ENCODE measurements at regions not wholly inside any gene's neighbourhood (a gene's known extent, or its start where the extent isn't known, plus 50 kb on each side); places are given as distances from the start of the nearest gene placed in this dataset.

GRCh38 chr3:181174676-181175233 is 185.2 kb upstream of the DNAJC19 start:
- Histone ChIP-seq H3K4me1 (ENCODE audit: control insufficient read depth in 4 of 4, insufficient read depth in 4 of 4, low read length in 3 of 4) (no peaks in the 10 kb centered on the region), H3K4me3 (ENCODE audit: low read depth in 1 of 3, low read length in 3 of 3) (no peak overlapping the region), H3K9ac (ENCODE audit: low read depth in 1 of 2, low read length in 2 of 2) (no peak overlapping the region), H3K27me3 (ENCODE audit: control insufficient read depth in 4 of 4, insufficient read depth in 4 of 4, low read length in 3 of 4) (no peaks in the 10 kb centered on the region), H3K36me3 (ENCODE audit: control insufficient read depth in 4 of 4, insufficient read depth in 3 of 4, low read depth in 1 of 4, low read length in 3 of 4) (no peaks in the 10 kb centered on the region), H3K9me3 (ENCODE audit: control insufficient read depth in 4 of 4, low read length in 3 of 4) (no peaks in the 10 kb centered on the region), H3K27ac (ENCODE audit: low read depth in 1 of 2, low read length in 2 of 2) (no peak overlapping the region)
- TF ChIP-seq ATF3 (IDR thresholded peaks at IDR 0.05) (no peak), CTCF (IDR thresholded peaks at IDR 0.05; ENCODE audit: low read depth, low read length, missing input control) (no peak), TAF1 (conservative IDR thresholded peaks at IDR 0.05) (no peak), HNF4G (IDR thresholded peaks at IDR 0.05) (no peak), GABPA (IDR thresholded peaks at IDR 0.05 in 1 of 2, conservative IDR thresholded peaks at IDR 0.05 in 1 of 2) (no peak), EGR1 (IDR thresholded peaks at IDR 0.05; ENCODE audit: low read depth in 2 of 2) (no peak), FOXA2 (IDR thresholded peaks at IDR 0.05) (no peak), MAX (IDR thresholded peaks at IDR 0.05) (no peak), RAD21 (IDR thresholded peaks at IDR 0.05) (no peak), YY1 (IDR thresholded peaks at IDR 0.05) (no peak), FOXA1 (IDR thresholded peaks at IDR 0.05) (no peak), HNF4A (conservative IDR thresholded peaks at IDR 0.05) (no peak), REST (IDR thresholded peaks at IDR 0.05) (no peak), ZBTB33 (IDR thresholded peaks at IDR 0.05) (no peak)
- 75% methylated on average over 4 of the region's 4 CpGs for WGBS
- DNase-seq (ENCODE audit: low spot score), result no peak

- no peak overlapping the region for H3K27ac ChIP-seq (ENCODE audit: low read depth in 1 of 2, low read length in 2 of 2)
- WGBS, result 91% methylated on average over 2 of the region's 2 CpGs
- no peaks in the 10 kb centered on the region for H3K9me3 ChIP-seq (ENCODE audit: control insufficient read depth in 4 of 4, low read length in 3 of 4)
- H3K9ac ChIP-seq (ENCODE audit: low read depth in 1 of 2, low read length in 2 of 2), result no peak overlapping the region
- H3K4me1 ChIP-seq (ENCODE audit: control insufficient read depth in 4 of 4, insufficient read depth in 4 of 4, low read length in 3 of 4), result no peaks in the 10 kb centered on the region
- H3K4me3 ChIP-seq (ENCODE audit: low read depth in 1 of 3, low read length in 3 of 3), result no peak overlapping the region
- DNase-seq (ENCODE audit: low spot score), result no peak
- no peaks in the 10 kb centered on the region for H3K36me3 ChIP-seq (ENCODE audit: control insufficient read depth in 4 of 4, insufficient read depth in 3 of 4, low read depth in 1 of 4, low read length in 3 of 4)
- no peaks in the 10 kb centered on the region for H3K27me3 ChIP-seq (ENCODE audit: control insufficient read depth in 4 of 4, insufficient read depth in 4 of 4, low read length in 3 of 4)
- TF ChIP-seq MAX (IDR thresholded peaks at IDR 0.05), result no peak
- no peak for TF ChIP-seq FOXA1 (IDR thresholded peaks at IDR 0.05)
- no peak for TF ChIP-seq SP1 (IDR thresholded peaks at IDR 0.05)
- TF ChIP-seq REST (IDR thresholded peaks at IDR 0.05), result no peak
These were observed 184.5 kb upstream of the DNAJC19 start for GRCh38 chr3:181174022-181174421.
